ENCODE measurements at regions not wholly inside any gene's neighbourhood (a gene's known extent, or its start where the extent isn't known, plus 50 kb on each side); places are given as distances from the start of the nearest gene placed in this dataset.

DNA sequence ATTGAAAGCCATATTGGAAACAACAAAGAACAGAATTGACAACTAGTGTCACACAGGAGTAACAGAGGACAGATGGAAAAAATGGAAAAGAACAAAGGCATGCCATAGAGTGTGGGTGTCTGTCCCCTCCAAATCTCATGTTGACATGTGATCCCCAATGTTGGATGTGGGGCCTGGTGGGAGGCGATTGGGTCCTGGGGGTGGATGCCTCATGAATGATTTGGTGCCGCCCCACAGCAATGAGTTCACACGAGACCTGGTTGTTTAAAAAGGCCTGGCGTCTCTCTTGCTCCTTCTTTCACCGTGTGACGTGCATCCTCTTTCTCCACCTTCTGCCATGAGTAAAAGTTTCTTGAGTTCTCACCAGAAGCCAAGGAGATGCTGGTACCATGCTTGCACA lies 87.4 kb upstream of the GPR26 start:
- H3K27ac ChIP-seq (ENCODE audit: insufficient read depth, low read length, poor library complexity, severe bottlenecking), result no peak overlapping the region
- Mint-ChIP-seq H3K36me3 (no peaks in the 10 kb centered on the region), H3K4me1 (no peaks in the 10 kb centered on the region), H3K9me3 (peaks cover 0 to 2% (median 0%) of the 10 kb centered on the region in 7 donors), H3K4me3 (no peak overlapping the region), H3K27ac (no peak overlapping the region), H3K27me3 (peaks cover 20% of the 10 kb centered on the region)
- H3K36me3 ChIP-seq (ENCODE audit: control insufficient read depth, insufficient read depth, low read length), result no peaks in the 10 kb centered on the region
- no peaks in the 10 kb centered on the region for H3K9me3 ChIP-seq (ENCODE audit: control insufficient read depth in 2 of 2, low read length in 2 of 2)
- no peak for DNase-seq
- H3K4me3 ChIP-seq (ENCODE audit: low read depth, low read length), result no peak overlapping the region
- H3K4me1 ChIP-seq (ENCODE audit: control insufficient read depth, insufficient read depth, low read length, poor library complexity, severe bottlenecking), result no peaks in the 10 kb centered on the region
- no peak for ATAC-seq (ENCODE audit: low read depth in 2 of 2)
- peaks cover 6% of the 10 kb centered on the region for H3K27me3 ChIP-seq (ENCODE audit: control insufficient read depth, insufficient read depth, low read length)

DNA sequence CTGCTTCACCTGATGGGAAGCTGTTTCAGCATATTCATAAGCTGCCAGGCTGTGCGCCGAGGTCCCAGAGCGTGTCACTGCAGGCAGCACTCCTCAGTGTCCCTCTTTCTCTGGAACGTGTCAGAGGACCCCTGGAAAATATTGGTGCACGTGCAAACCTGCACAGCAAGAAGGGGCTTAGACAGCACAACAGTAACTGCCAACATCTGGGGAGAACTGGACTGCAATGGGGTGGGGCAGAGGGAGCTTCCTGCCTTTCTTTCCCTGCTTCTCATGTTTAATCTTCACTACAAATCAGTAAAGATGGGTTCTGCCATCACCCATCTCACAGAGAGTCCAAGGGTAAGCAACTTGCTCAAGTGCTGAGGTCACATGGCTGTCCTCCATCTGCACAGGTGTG lies 86.5 kb upstream of the GPR26 start:
- Histone ChIP-seq H3K36me3 (ENCODE audit: control insufficient read depth, insufficient read depth, low read length) (no peaks in the 10 kb centered on the region), H3K27me3 (ENCODE audit: control insufficient read depth, insufficient read depth, low read length) (peaks cover 6% of the 10 kb centered on the region), H3K4me1 (ENCODE audit: control insufficient read depth, insufficient read depth, low read length, poor library complexity, severe bottlenecking) (no peaks in the 10 kb centered on the region), H3K4me3 (ENCODE audit: low read depth, low read length) (no peak overlapping the region), H3K9me3 (ENCODE audit: control insufficient read depth in 2 of 2, low read length in 2 of 2) (no peaks in the 10 kb centered on the region), H3K27ac (ENCODE audit: insufficient read depth, low read length, poor library complexity, severe bottlenecking) (no peak overlapping the region)
- no peak overlapping the region for H3K27ac Mint-ChIP-seq
- no peaks in the 10 kb centered on the region for H3K36me3 Mint-ChIP-seq
- H3K4me1 Mint-ChIP-seq, result no peaks in the 10 kb centered on the region
- H3K9me3 Mint-ChIP-seq, result peaks cover 0 to 2% (median 0%) of the 10 kb centered on the region in 7 donors
- H3K4me3 Mint-ChIP-seq, result no peak overlapping the region
- peaks cover 20% of the 10 kb centered on the region for H3K27me3 Mint-ChIP-seq
- ATAC-seq (ENCODE audit: low read depth in 2 of 2) (no peak), DNase-seq (no peak)

DNA sequence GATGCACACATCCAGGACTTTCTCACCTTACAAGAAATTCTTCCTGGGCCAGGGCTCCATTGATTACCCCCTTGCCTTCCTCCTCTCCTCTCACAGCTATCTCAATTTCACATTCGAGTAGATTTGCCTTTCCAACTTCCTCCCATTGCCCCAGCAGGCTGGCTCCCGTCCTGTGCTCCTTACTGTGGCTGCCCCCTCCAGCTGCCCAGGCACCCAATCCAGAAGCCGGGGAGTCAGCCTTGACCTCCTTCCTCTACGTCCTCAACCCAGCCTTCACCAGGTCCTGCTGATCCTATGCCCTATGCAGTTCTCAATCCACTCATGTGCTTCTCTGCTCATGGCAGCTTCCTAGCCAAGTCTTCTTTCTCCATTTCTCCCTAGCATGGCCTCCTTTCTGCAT lies 85.7 kb upstream of the GPR26 start:
- H3K27ac Mint-ChIP-seq, result no peak overlapping the region
- H3K27me3 Mint-ChIP-seq, result peaks cover 24% of the 10 kb centered on the region
- H3K4me3 ChIP-seq (ENCODE audit: low read depth, low read length), result no peak overlapping the region
- no peaks in the 10 kb centered on the region for H3K36me3 Mint-ChIP-seq
- no peak overlapping the region for H3K4me3 Mint-ChIP-seq
- peaks cover 0 to 2% (median 0%) of the 10 kb centered on the region in 7 donors for H3K9me3 Mint-ChIP-seq
- H3K27ac ChIP-seq (ENCODE audit: insufficient read depth, low read length, poor library complexity, severe bottlenecking), result no peak overlapping the region
- H3K9me3 ChIP-seq (ENCODE audit: control insufficient read depth in 2 of 2, low read length in 2 of 2), result no peaks in the 10 kb centered on the region
- peaks cover 6% of the 10 kb centered on the region for H3K27me3 ChIP-seq (ENCODE audit: control insufficient read depth, insufficient read depth, low read length)
- DNase-seq (no peak), ATAC-seq (ENCODE audit: low read depth in 2 of 2) (no peak)
- H3K4me1 ChIP-seq (ENCODE audit: control insufficient read depth, insufficient read depth, low read length, poor library complexity, severe bottlenecking), result no peaks in the 10 kb centered on the region
- H3K4me1 Mint-ChIP-seq, result no peaks in the 10 kb centered on the region
- no peaks in the 10 kb centered on the region for H3K36me3 ChIP-seq (ENCODE audit: control insufficient read depth, insufficient read depth, low read length)

DNA sequence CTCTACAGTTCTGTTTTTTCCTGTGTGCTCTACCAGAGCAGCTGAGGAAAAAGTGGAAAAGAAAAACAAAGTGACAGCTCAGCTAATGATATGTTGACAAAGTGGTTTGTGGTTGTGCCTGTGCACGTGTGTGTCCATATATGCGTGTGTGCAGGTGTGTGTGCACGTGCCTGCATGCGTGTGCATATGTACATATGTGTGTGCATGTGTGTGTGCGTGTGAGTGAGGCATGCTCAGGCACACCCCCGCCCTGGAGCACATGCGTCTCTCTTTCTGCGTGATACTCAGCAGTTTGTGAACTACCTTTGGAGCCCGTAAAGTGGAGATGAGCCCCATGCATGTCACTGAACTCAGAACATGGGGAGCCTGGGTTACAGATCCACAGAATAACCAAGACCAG lies 84.5 kb upstream of the GPR26 start:
- no peaks in the 10 kb centered on the region for H3K4me1 Mint-ChIP-seq
- ATAC-seq (ENCODE audit: low read depth in 2 of 2), result no peak
- no peaks in the 10 kb centered on the region for H3K36me3 Mint-ChIP-seq
- no peak overlapping the region for H3K27ac Mint-ChIP-seq
- Histone ChIP-seq H3K4me3 (ENCODE audit: low read depth, low read length) (no peak overlapping the region), H3K9me3 (ENCODE audit: control insufficient read depth in 2 of 2, low read length in 2 of 2) (no peaks in the 10 kb centered on the region), H3K27me3 (ENCODE audit: control insufficient read depth, insufficient read depth, low read length) (peaks cover 6% of the 10 kb centered on the region), H3K36me3 (ENCODE audit: control insufficient read depth, insufficient read depth, low read length) (no peaks in the 10 kb centered on the region), H3K27ac (ENCODE audit: insufficient read depth, low read length, poor library complexity, severe bottlenecking) (no peak overlapping the region), H3K4me1 (ENCODE audit: control insufficient read depth, insufficient read depth, low read length, poor library complexity, severe bottlenecking) (no peaks in the 10 kb centered on the region)
- no peak overlapping the region for H3K4me3 Mint-ChIP-seq
- no peak for DNase-seq
- H3K27me3 Mint-ChIP-seq, result peaks cover 20% of the 10 kb centered on the region
- peaks cover 0 to 2% (median 0%) of the 10 kb centered on the region in 7 donors for H3K9me3 Mint-ChIP-seq

DNA sequence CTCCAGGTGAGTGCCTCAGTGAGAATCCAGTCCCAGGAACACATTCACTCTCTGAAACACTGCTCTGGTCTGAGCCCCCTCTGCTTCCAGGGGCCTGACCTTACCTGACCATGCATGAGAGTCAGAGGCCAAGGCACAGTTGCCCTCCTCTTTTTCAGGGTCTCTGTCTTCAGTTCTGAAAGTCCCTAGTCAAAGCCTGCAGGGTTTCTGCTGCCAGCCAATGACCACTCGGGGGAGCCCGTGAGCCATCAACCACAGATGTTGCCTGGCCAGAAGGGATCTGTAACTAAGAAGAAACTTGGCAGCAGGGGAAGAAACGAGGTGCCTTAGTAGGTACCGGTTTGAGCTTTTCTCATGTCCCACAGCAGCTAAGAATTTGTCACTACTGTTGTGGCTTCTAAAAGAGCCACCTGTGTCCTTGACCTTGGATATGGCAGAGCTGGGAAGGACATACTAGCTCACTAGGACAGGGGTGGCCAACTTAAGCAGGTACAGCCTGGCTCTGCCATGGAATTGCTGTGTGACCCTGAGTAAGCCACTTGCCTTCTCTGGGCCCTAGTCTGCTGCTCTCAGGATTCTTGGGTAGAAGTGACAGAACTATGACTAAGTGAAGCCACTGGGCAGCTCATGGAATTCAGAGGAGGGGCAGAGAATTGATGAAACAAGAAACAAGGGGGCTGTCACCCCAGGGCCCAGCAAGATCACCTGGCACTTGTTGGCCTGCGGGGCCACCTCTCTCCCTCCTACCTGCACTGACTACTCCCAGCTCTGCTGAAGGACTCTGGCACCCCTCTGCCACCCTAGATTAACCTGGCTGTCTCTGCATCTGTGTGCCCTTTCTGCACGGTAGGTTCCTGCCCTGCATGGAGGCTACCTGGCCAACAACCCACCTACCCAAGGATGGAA lies 83.8 kb upstream of the GPR26 start:
- Mint-ChIP-seq H3K4me1 (no peaks in the 10 kb centered on the region), H3K9me3 (no peaks in the 10 kb centered on the region), H3K27ac (no peak overlapping the region), H3K27me3 (peaks cover 19% of the 10 kb centered on the region), H3K4me3 (no peak overlapping the region), H3K36me3 (no peaks in the 10 kb centered on the region)
- H3K4me3 ChIP-seq (ENCODE audit: low read depth, low read length), result no peak overlapping the region
- ATAC-seq (ENCODE audit: low read depth in 2 of 2) (no peak), DNase-seq (peak; percentile 19 to 57 (median 39))
- H3K9me3 ChIP-seq (ENCODE audit: control insufficient read depth in 2 of 2, low read length in 2 of 2), result no peaks in the 10 kb centered on the region
- H3K27me3 ChIP-seq (ENCODE audit: control insufficient read depth, insufficient read depth, low read length), result peaks cover 6% of the 10 kb centered on the region
- no peak overlapping the region for H3K27ac ChIP-seq (ENCODE audit: insufficient read depth, low read length, poor library complexity, severe bottlenecking)
- no peaks in the 10 kb centered on the region for H3K36me3 ChIP-seq (ENCODE audit: control insufficient read depth, insufficient read depth, low read length)
- H3K4me1 ChIP-seq (ENCODE audit: control insufficient read depth, insufficient read depth, low read length, poor library complexity, severe bottlenecking), result no peaks in the 10 kb centered on the region

DNA sequence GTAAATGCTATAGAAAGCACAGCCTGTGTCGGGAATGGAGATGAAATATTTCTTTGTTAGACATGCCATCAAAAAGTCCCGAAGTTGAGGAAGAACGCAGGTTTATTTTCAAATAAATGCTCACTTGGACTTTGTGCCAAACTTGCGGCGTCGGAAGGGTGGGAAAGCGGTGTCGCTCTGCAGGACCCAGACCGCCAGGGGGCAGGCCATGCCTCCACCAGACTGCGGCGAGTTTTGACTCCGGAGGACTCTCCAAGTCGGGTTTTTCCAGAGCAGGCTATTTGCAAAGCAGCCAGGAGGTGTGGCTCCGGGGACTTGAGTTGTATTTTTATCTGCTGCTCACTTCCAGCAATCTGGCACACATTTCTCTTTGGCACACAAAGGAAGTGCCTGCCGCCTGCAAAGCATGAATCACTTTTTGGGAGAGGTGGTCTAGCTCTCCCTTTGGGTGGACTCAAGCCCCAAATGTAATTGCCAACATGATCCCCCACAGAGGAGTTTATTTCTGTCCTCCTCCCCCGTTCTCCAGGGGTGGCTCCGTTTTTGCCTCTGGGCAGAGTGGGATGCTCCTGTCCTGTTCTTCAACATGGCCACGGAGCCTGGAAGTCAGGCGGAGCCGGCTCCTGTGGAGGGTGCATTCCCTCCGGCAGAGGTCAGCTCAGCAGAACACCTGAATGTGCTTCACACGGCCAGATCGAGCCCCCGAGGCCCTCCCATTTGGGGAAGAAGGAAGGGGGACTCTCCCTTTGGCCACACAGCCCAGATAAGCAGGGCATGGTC lies 82.3 kb upstream of the GPR26 start:
- Mint-ChIP-seq H3K36me3 (no peaks in the 10 kb centered on the region), H3K27ac (no peak overlapping the region), H3K4me3 (no peak overlapping the region), H3K27me3 (peaks cover 23% of the 10 kb centered on the region), H3K4me1 (no peaks in the 10 kb centered on the region), H3K9me3 (no peaks in the 10 kb centered on the region)
- Histone ChIP-seq H3K4me3 (ENCODE audit: low read depth, low read length) (no peak overlapping the region), H3K36me3 (ENCODE audit: control insufficient read depth, insufficient read depth, low read length) (no peaks in the 10 kb centered on the region), H3K9me3 (ENCODE audit: control insufficient read depth in 2 of 2, low read length in 2 of 2) (no peaks in the 10 kb centered on the region), H3K4me1 (ENCODE audit: control insufficient read depth, insufficient read depth, low read length, poor library complexity, severe bottlenecking) (no peaks in the 10 kb centered on the region), H3K27ac (ENCODE audit: insufficient read depth, low read length, poor library complexity, severe bottlenecking) (no peak overlapping the region), H3K27me3 (ENCODE audit: control insufficient read depth, insufficient read depth, low read length) (peaks cover 6% of the 10 kb centered on the region)
- ATAC-seq (ENCODE audit: low read depth in 2 of 2) (peak in 1 of 2 donors; percentile 34), DNase-seq (peak in 1 of 3 donors; percentile 26)

DNA sequence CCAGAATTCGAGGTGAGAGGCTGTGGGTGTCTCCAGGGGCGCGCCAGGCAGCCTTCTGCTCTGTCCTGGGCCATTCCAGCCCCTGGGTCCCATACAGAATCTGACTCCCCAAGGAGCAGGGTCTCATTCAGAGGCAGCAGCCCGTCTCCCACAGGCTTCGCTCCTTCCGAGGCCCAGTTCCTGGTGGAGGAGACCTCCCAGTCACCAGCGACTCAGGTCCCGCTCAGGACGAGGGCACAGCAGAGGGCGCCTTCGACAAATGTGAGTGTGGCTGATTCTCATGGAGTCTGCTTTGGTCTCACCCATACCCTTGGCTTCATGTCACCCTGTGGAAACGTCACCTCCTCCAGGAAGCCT lies 81.8 kb upstream of the GPR26 start:
- ATAC-seq (ENCODE audit: low read depth in 2 of 2) (no peak), DNase-seq (no peak)
- no peaks in the 10 kb centered on the region for H3K36me3 ChIP-seq (ENCODE audit: control insufficient read depth, insufficient read depth, low read length)
- H3K4me1 Mint-ChIP-seq, result no peaks in the 10 kb centered on the region
- H3K27me3 ChIP-seq (ENCODE audit: control insufficient read depth, insufficient read depth, low read length), result peaks cover 6% of the 10 kb centered on the region
- H3K36me3 Mint-ChIP-seq, result no peaks in the 10 kb centered on the region
- H3K4me1 ChIP-seq (ENCODE audit: control insufficient read depth, insufficient read depth, low read length, poor library complexity, severe bottlenecking), result no peaks in the 10 kb centered on the region
- no peak overlapping the region for H3K27ac Mint-ChIP-seq
- H3K9me3 Mint-ChIP-seq, result no peaks in the 10 kb centered on the region
- no peak overlapping the region for H3K4me3 Mint-ChIP-seq
- no peak overlapping the region for H3K27ac ChIP-seq (ENCODE audit: insufficient read depth, low read length, poor library complexity, severe bottlenecking)
- H3K27me3 Mint-ChIP-seq, result peaks cover 23% of the 10 kb centered on the region
- H3K4me3 ChIP-seq (ENCODE audit: low read depth, low read length), result no peak overlapping the region
- H3K9me3 ChIP-seq (ENCODE audit: control insufficient read depth in 2 of 2, low read length in 2 of 2), result no peaks in the 10 kb centered on the region
